GM23248 (cell line): ENCODE measurements at regions not wholly inside any gene's neighbourhood (a gene's known extent, or its start where the extent isn't known, plus 50 kb on each side); places are given as distances from the start of the nearest gene placed in this dataset.

ENCODE experiments used
- DNase-seq: peaks from one replicate; pipeline ENCODE4 v3.0.0-alpha.2; 2015
- H2AFZ ChIP-seq: fragments of 200-600 bp; sonication (generic); 2 replicates; pipeline ENCODE4 v1.6.1; 2016; ENCODE audit warnings: antibody characterized with exemption
- H3F3A ChIP-seq: fragments of 200-600 bp; sonication (generic); 2 replicates; pipeline ENCODE4 v1.6.1; 2016; ENCODE audit warnings: mild to moderate bottlenecking, antibody characterized with exemption, mixed run types; ENCODE audit not compliant: insufficient read depth
- H3K27ac ChIP-seq: fragments of 200-600 bp; sonication (generic); 2 replicates; pipeline ENCODE4 v1.5.1; 2016; ENCODE audit warnings: mild to moderate bottlenecking
- H3K27me3 ChIP-seq: fragments of 200-600 bp; sonication (generic); replicated peaks from 2 replicates; pipeline ENCODE4 v1.6.1; 2016; ENCODE audit warnings: mild to moderate bottlenecking; ENCODE audit not compliant: insufficient read depth
- H3K36me3 ChIP-seq: fragments of 200-600 bp; sonication (generic); 2 replicates; pipeline ENCODE4 v1.6.1; 2016; ENCODE audit warnings: low read depth, mild to moderate bottlenecking
- H3K4me1 ChIP-seq: fragments of 200-600 bp; sonication (generic); 2 replicates; pipeline ENCODE4 v1.6.1; 2016; ENCODE audit warnings: mild to moderate bottlenecking; ENCODE audit not compliant: insufficient read depth
- H3K4me2 ChIP-seq: fragments of 200-600 bp; sonication (generic); one replicate; pipeline ENCODE4 v1.6.1; 2016; ENCODE audit warnings: mild to moderate bottlenecking; ENCODE audit not compliant: unreplicated experiment
- H3K4me3 ChIP-seq: fragments of 200-600 bp; sonication (generic); 2 replicates; pipeline ENCODE4 v1.5.1; 2016; ENCODE audit warnings: mild to moderate bottlenecking
- H3K79me2 ChIP-seq: fragments of 200-600 bp; sonication (generic); 2 replicates; pipeline ENCODE4 v1.6.1; 2016; ENCODE audit warnings: mild to moderate bottlenecking; ENCODE audit not compliant: insufficient read depth
- H3K9ac ChIP-seq: fragments of 200-600 bp; sonication (generic); 2 replicates; pipeline ENCODE4 v1.6.1; 2016; ENCODE audit warnings: mild to moderate bottlenecking
- H3K9me2 ChIP-seq: fragments of 200-600 bp; sonication (generic); 2 replicates; pipeline ENCODE4 v1.6.1; 2016; ENCODE audit warnings: mixed run types, mild to moderate bottlenecking, moderate library complexity; ENCODE audit not compliant: insufficient read depth
- H3K9me3 ChIP-seq: fragments of 200-600 bp; sonication (generic); one replicate; pipeline ENCODE4 v1.6.1; 2017; ENCODE audit warnings: low read depth
- H4K20me1 ChIP-seq: fragments of 200-600 bp; sonication (generic); 2 replicates; pipeline ENCODE4 v1.6.0; 2016; ENCODE audit not compliant: insufficient read depth
- EZH2 ChIP-seq: fragments of 200-600 bp; sonication (generic); IDR thresholded peaks from 2 replicates; pipeline ENCODE4 v1.6.1; 2018; ENCODE audit warnings: antibody characterized with exemption, mild to moderate bottlenecking; ENCODE audit not compliant: insufficient read depth, poor library complexity, severe bottlenecking
- EZH2phosphoT487 ChIP-seq: fragments of 200-600 bp; sonication (generic); IDR thresholded peaks from 2 replicates; pipeline ENCODE4 v1.6.1; 2018; ENCODE audit warnings: antibody characterized with exemption, moderate library complexity, mild to moderate bottlenecking, low read depth; ENCODE audit not compliant: insufficient read depth
- WGBS, 2 experiments: methylation state at CpG; one replicate each; pipeline ENCODE4 v1.1.6; 2015 to 2017; ENCODE audit warnings: low lambda C conversion rate in 2 of 2, low coverage in 1 of 2; ENCODE audit errors: missing lambda C conversion rate in 2 of 2; 5-methylcytosine and 5-hydroxymethylcytosine counted together
- in situ Hi-C: fragments of 300-500 bp; cut with MboI; formaldehyde crosslinking; loops from 2 replicates; pipeline ENCODE4 v1.15.0; 2020

DNA sequence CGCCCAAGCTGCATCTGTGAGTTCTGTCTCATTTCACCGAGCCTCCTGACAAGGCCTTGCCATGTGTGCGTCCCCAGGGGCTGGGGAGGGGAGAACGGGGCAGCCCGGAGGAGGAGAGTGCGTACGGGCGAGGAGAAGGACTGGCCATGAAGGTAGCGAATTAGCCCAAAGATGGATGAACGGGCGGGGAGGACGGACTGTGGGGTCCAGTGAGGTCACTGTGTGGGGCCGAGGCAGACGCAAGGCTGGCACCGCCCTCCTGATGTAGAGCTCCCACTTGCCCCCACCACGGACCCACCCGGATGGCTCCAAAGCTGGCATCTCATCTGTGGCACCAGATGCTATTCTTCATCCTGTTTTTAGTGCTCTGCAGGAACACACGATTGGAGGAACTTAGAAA lies 330.4 kb downstream of the AJAP1 start:
- Histone ChIP-seq H3K4me2 (no peak overlapping the region), H3K9me3 (no peaks in the 10 kb centered on the region), H3K27ac (no peak overlapping the region), H4K20me1 (no peaks in the 10 kb centered on the region), H2AFZ (no peak overlapping the region), H3K79me2 (no peaks in the 10 kb centered on the region), H3K4me3 (no peak overlapping the region), H3K36me3 (no peaks in the 10 kb centered on the region), H3K4me1 (no peaks in the 10 kb centered on the region), H3K9me2 (no peaks in the 10 kb centered on the region), H3K9ac (no peak overlapping the region), H3K27me3 (no peaks in the 10 kb centered on the region), H3F3A (no peaks in the 10 kb centered on the region)
- no peak for DNase-seq
- TF ChIP-seq EZH2phosphoT487: no peak
- no peak for TF ChIP-seq EZH2
- WGBS, 2 experiments: 44% methylated on average over 13 to 18 of the region's 18 CpGs
- in situ Hi-C loops: no loop called here

DNA sequence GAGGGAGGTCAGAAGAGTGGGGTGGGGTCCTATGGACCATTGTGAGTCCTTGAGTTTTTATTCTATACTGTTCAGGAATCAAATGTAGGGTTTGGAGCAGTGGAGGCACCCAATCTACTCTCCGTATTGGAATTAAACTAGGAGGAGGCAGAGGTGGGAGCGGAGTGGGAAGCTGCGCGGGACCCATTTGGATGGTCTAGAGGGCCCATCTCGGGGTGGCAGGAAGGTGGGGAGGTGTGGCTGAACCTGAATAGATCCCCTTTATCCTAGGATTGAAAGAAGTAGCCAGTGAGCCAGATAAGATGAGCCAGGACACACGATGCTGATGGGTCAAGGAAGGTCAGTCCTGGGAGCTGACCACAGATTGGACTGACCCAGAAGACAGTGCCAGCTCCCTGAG lies 325.8 kb downstream of the AJAP1 start:
- no peaks in the 10 kb centered on the region for H3K27me3 ChIP-seq
- H4K20me1 ChIP-seq: no peaks in the 10 kb centered on the region
- H3F3A ChIP-seq: no peaks in the 10 kb centered on the region
- H3K27ac ChIP-seq: no peak overlapping the region
- H3K4me2 ChIP-seq: no peak overlapping the region
- WGBS, 2 experiments: 29 to 46% methylated on average over 6 of the region's 6 CpGs
- no peak overlapping the region for H3K4me3 ChIP-seq
- DNase-seq: no peak
- no peaks in the 10 kb centered on the region for H3K36me3 ChIP-seq
- in situ Hi-C loops: no loop called here
- H2AFZ ChIP-seq: no peak overlapping the region
- no peaks in the 10 kb centered on the region for H3K79me2 ChIP-seq
- TF ChIP-seq EZH2 (no peak), EZH2phosphoT487 (no peak)
- no peak overlapping the region for H3K9ac ChIP-seq
- H3K9me3 ChIP-seq: no peaks in the 10 kb centered on the region
- H3K9me2 ChIP-seq: no peaks in the 10 kb centered on the region
- H3K4me1 ChIP-seq: no peaks in the 10 kb centered on the region

DNA sequence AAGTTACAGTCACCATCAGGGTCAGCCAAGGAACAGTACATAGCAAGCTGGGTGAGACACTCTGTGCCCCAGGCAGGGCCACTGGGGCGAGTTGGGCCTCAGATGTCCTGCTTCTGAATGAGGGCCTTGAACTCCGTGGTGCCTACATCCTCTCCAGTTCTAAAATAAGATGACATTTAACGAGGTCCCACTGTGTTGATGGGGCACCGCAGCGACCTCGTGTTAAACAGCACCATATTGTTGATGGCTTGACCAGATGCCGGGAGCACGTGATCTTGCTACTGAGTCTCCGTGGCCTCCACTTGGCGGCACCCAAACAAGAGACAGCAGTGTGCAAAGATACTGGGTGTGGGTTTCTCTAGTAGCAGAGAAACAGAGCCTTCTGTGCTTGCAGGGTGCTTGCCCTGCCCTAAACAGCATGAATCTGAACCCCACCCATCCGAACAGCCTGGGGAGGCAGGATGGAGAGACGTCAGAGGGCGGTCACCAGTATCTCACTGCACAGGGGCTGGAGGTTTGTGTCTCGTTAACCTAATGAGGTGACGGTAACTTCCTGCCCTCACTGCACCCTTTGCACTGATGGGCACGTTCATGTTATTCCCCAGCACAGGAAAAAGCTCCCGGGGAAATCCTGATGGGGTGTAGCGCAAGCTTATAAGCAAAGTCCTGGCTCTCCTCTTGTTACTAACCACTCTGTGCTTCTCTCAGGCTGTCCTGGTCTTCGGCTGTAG lies 324.4 kb downstream of the AJAP1 start:
- no peaks in the 10 kb centered on the region for H3F3A ChIP-seq
- H3K4me2 ChIP-seq: no peak overlapping the region
- H3K27ac ChIP-seq: no peak overlapping the region

GRCh38 chr1:4977701-4978100 lies 323.3 kb downstream of the AJAP1 start:
- Histone ChIP-seq H3K4me2 (no peak overlapping the region), H3K9me2 (no peaks in the 10 kb centered on the region), H3K4me1 (no peaks in the 10 kb centered on the region), H2AFZ (no peak overlapping the region), H3K9me3 (no peaks in the 10 kb centered on the region), H3K4me3 (no peak overlapping the region), H3K79me2 (no peaks in the 10 kb centered on the region), H3K36me3 (no peaks in the 10 kb centered on the region), H3K9ac (no peak overlapping the region), H3F3A (no peaks in the 10 kb centered on the region), H4K20me1 (no peaks in the 10 kb centered on the region), H3K27me3 (no peaks in the 10 kb centered on the region), H3K27ac (no peak overlapping the region)
- no peak for DNase-seq
- in situ Hi-C loops: no loop called here
- TF ChIP-seq EZH2: no peak
- no peak for TF ChIP-seq EZH2phosphoT487
- WGBS, 2 experiments: 18 to 19% methylated on average over 11 of the region's 11 CpGs

More for the DNA sequence above, 324.4 kb downstream of the AJAP1 start:
- TF ChIP-seq EZH2phosphoT487: no peak
- no peak for TF ChIP-seq EZH2
- Histone ChIP-seq H3K9ac (no peak overlapping the region), H3K9me3 (no peaks in the 10 kb centered on the region), H3K27me3 (no peaks in the 10 kb centered on the region), H4K20me1 (no peaks in the 10 kb centered on the region), H3K79me2 (no peaks in the 10 kb centered on the region), H3K9me2 (no peaks in the 10 kb centered on the region), H2AFZ (no peak overlapping the region), H3K36me3 (no peaks in the 10 kb centered on the region), H3K4me3 (no peak overlapping the region), H3K4me1 (no peaks in the 10 kb centered on the region)
- WGBS, 2 experiments: 7 to 11% methylated on average over 19 of the region's 19 CpGs
- in situ Hi-C loops: no loop called here
- DNase-seq: no peak
